Neural progenitor cell (in vitro differentiated cells): ENCODE measurements at regions not wholly inside any gene's neighbourhood (a gene's known extent, or its start where the extent isn't known, plus 50 kb on each side); places are given as distances from the start of the nearest gene placed in this dataset.

Experiments used
- EZH2 ChIP-seq: fragments of 200-600 bp; sonication (generic); IDR thresholded peaks from 2 replicates; pipeline ENCODE4 v1.6.1; 2017; ENCODE audit warnings: antibody characterized with exemption, mild to moderate bottlenecking, moderate library complexity
- TF ChIP-seq, protein P1 (sequence below): fragments of 200-600 bp; sonication (generic); IDR thresholded peaks from 2 replicates; pipeline ENCODE4 v1.5.1; 2017; ENCODE audit warnings: antibody characterized with exemption, mild to moderate bottlenecking

DNA sequence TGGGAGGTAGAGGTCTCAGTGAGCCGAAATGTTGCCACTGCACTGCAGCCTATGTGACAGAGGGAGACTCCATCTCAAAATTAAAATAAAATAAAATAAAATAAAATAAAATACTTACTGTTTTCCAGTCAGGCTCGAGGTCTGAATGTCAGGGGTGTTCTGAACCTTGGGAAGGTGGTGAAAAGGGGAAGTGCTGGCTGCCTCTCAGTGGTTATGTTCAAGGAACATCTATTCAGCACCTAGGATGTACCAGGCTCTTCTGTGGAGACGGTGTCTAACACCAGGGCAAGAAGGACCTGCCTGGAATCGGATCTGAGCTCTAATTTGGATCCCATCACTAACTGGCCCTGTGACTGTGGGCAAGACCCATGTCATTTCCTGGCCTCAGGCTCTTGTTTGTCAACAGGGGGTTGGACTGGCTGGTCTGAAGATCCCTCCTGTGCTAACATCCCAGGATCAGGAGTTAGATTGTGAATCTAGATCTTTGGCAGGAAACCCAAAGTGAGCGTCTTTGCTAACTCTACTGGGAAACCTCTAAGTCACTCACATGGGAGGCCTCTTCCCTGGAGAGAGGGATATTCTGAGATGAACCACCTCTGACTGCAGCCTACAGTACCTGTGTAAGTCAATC is 63.4 kb upstream of the SIRPG start:
- TF ChIP-seq, protein P1, sequence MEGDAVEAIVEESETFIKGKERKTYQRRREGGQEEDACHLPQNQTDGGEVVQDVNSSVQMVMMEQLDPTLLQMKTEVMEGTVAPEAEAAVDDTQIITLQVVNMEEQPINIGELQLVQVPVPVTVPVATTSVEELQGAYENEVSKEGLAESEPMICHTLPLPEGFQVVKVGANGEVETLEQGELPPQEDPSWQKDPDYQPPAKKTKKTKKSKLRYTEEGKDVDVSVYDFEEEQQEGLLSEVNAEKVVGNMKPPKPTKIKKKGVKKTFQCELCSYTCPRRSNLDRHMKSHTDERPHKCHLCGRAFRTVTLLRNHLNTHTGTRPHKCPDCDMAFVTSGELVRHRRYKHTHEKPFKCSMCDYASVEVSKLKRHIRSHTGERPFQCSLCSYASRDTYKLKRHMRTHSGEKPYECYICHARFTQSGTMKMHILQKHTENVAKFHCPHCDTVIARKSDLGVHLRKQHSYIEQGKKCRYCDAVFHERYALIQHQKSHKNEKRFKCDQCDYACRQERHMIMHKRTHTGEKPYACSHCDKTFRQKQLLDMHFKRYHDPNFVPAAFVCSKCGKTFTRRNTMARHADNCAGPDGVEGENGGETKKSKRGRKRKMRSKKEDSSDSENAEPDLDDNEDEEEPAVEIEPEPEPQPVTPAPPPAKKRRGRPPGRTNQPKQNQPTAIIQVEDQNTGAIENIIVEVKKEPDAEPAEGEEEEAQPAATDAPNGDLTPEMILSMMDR = no peak
- TF ChIP-seq EZH2 = no peak
